IMR-90 (cell line): ENCODE measurements at regions not wholly inside any gene's neighbourhood (a gene's known extent, or its start where the extent isn't known, plus 50 kb on each side); places are given as distances from the start of the nearest gene placed in this dataset.
"Not testable (repeated sequence)": the region's sequence is repeated elsewhere in the genome, so short reads cannot be mapped to it uniquely, and the experiment has no call there.

Source experiments
- ATAC-seq: fragments of 200-7000 bp; cut with Tn5 transposase; 2 replicates; pipeline ENCODE4 v1.9.1; 2020; ENCODE audit warnings: low read depth, mild to moderate bottlenecking, moderate library complexity
- BruUV-seq: library from RNA; stranded (reverse); fragments of 400-500 nt; replicated peaks from 2 replicates; lab custom pipeline; 2021; lab: Mats Ljungman, UMichigan
- CTCF ChIA-PET: fragments of 300-600 bp; formaldehyde crosslinking; extraction: SDS; loops from one replicate; lab custom pipeline; 2021; ENCODE audit warnings: antibody characterized with exemption; lab: Yijun Ruan, JAX
- POLR2A ChIA-PET: fragments of 300-600 bp; sonication (Branson Sonifier 250); formaldehyde crosslinking; loops from one replicate; lab custom pipeline; 2022; ENCODE audit warnings: antibody characterized with exemption; ENCODE audit not compliant: unreplicated experiment; lab: Charles Lee
- DNase-seq: peaks from one replicate; pipeline ENCODE4 v3.0.0; 2013
- H2AFZ ChIP-seq: replicated peaks from 2 replicates; pipeline ENCODE3; 2013; ENCODE audit warnings: low read length, mild to moderate bottlenecking; ENCODE audit not compliant: poor library complexity
- H2AK5ac ChIP-seq: 2 replicates; pipeline ENCODE4 v1.6.1; 2013; ENCODE audit warnings: low read depth, low read length, inconsistent platforms
- H2AK9ac ChIP-seq: replicated peaks from 2 replicates; pipeline ENCODE3; 2013; ENCODE audit warnings: mild to moderate bottlenecking, low read depth, low read length, moderate library complexity; ENCODE audit not compliant: poor library complexity
- H2BK120ac ChIP-seq: 2 replicates; pipeline ENCODE4 v1.6.1; 2013; ENCODE audit warnings: low read depth, low read length, inconsistent platforms
- H2BK15ac ChIP-seq: 3 replicates; pipeline ENCODE4 v1.6.1; 2013; ENCODE audit warnings: low read depth, low read length, inconsistent platforms
- H2BK20ac ChIP-seq: 2 replicates; pipeline ENCODE4 v1.6.1; 2013; ENCODE audit warnings: low read depth, mild to moderate bottlenecking, inconsistent platforms, low read length, moderate library complexity
- H2BK5ac ChIP-seq: 2 replicates; pipeline ENCODE4 v1.6.1; 2013; ENCODE audit warnings: mild to moderate bottlenecking, low read depth, low read length, inconsistent platforms; ENCODE audit not compliant: poor library complexity, severe bottlenecking
- H3K14ac ChIP-seq: replicated peaks from 2 replicates; pipeline ENCODE4 v1.6.1; 2013; ENCODE audit warnings: low read depth, low read length, inconsistent platforms
- H3K18ac ChIP-seq: 2 replicates; pipeline ENCODE4 v1.6.1; 2013; ENCODE audit warnings: low read depth, low read length, control low read depth
- H3K23ac ChIP-seq: 2 replicates; pipeline ENCODE4 v1.6.1; 2013; ENCODE audit warnings: low read depth, low read length, inconsistent platforms
- H3K27ac ChIP-seq: 2 replicates; pipeline ENCODE4 v1.5.1; 2013; ENCODE audit warnings: mild to moderate bottlenecking, control low read depth, low read length; ENCODE audit not compliant: insufficient read depth
- H3K27me3 ChIP-seq: 2 replicates; pipeline ENCODE4 v1.6.1; 2013; ENCODE audit warnings: low read length; ENCODE audit not compliant: control insufficient read depth, insufficient read depth
- H3K36me3 ChIP-seq: 2 replicates; pipeline ENCODE4 v1.6.1; 2013; ENCODE audit warnings: low read length, mixed read lengths; ENCODE audit not compliant: control insufficient read depth, insufficient read depth
- H3K4ac ChIP-seq: 2 replicates; pipeline ENCODE4 v1.6.1; 2013; ENCODE audit warnings: low read depth, low read length, inconsistent platforms
- H3K4me1 ChIP-seq: 2 replicates; pipeline ENCODE4 v1.6.1; 2013; ENCODE audit warnings: low read length, mixed read lengths; ENCODE audit not compliant: control insufficient read depth, insufficient read depth
- H3K4me2 ChIP-seq: 2 replicates; pipeline ENCODE4 v1.6.1; 2013; ENCODE audit warnings: low read depth, mild to moderate bottlenecking, control low read depth, low read length, moderate library complexity
- H3K4me3 ChIP-seq: 2 replicates; pipeline ENCODE4 v1.5.1; 2013; ENCODE audit warnings: low read depth, mild to moderate bottlenecking, control low read depth, low read length, moderate library complexity; ENCODE audit not compliant: insufficient read depth
- H3K56ac ChIP-seq: 2 replicates; pipeline ENCODE4 v1.6.1; 2013; ENCODE audit warnings: low read length, inconsistent platforms; ENCODE audit not compliant: insufficient read depth; ENCODE audit errors: extremely low read depth
- H3K79me1 ChIP-seq, 2 experiments: 2 replicates each; pipeline ENCODE4 v1.6.1; 2013; ENCODE audit warnings: low read length in 2 of 2, inconsistent platforms in 1 of 2, low read depth in 1 of 2
- H3K9ac ChIP-seq: 2 replicates; pipeline ENCODE4 v1.6.1; 2013; ENCODE audit warnings: low read depth, low read length, control low read depth
- H3K9me1 ChIP-seq: 2 replicates; pipeline ENCODE4 v1.6.1; 2013; ENCODE audit warnings: low read length, inconsistent platforms; ENCODE audit not compliant: insufficient read depth
- H3K9me3 ChIP-seq: 2 replicates; pipeline ENCODE4 v1.6.1; 2013; ENCODE audit warnings: low read length; ENCODE audit not compliant: control insufficient read depth, insufficient read depth
- H4K20me1 ChIP-seq: 2 replicates; pipeline ENCODE4 v1.6.1; 2013; ENCODE audit warnings: low read length, inconsistent platforms; ENCODE audit not compliant: insufficient read depth
- H4K5ac ChIP-seq: 2 replicates; pipeline ENCODE4 v1.6.1; 2013; ENCODE audit warnings: mild to moderate bottlenecking, low read depth, low read length, control low read depth
- H4K8ac ChIP-seq, 2 experiments: 2 replicates each; pipeline ENCODE4 v1.6.1; 2013; ENCODE audit warnings: low read depth in 2 of 2, low read length in 2 of 2, control low read depth in 1 of 2, inconsistent platforms in 1 of 2
- H4K91ac ChIP-seq: 2 replicates; pipeline ENCODE4 v1.6.1; 2013; ENCODE audit warnings: low read depth, low read length, inconsistent platforms; ENCODE audit not compliant: insufficient read depth
- BHLHE40 ChIP-seq: fragments of 150-350 bp; IDR thresholded peaks from 2 replicates; pipeline ENCODE4 v1.6.1; 2016; ENCODE audit warnings: mild to moderate bottlenecking, low read depth, low read length
- MXI1 ChIP-seq: IDR thresholded peaks from 2 replicates; pipeline ENCODE4 v1.6.1; 2012; ENCODE audit warnings: low read depth, mild to moderate bottlenecking, low read length, moderate library complexity, borderline replicate concordance
- WGBS, 2 experiments: methylation state at CpG; one replicate each; pipeline versions ENCODE4 v1.1.5 to v1.1.7; 2013; ENCODE audit warnings: missing lambda C conversion rate in 2 of 2; ENCODE audit not compliant: insufficient read length in 1 of 2; ENCODE audit errors: extremely low coverage in 2 of 2; 5-methylcytosine and 5-hydroxymethylcytosine counted together
- dilution Hi-C: fragments of 300-500 bp; cut with HindIII; formaldehyde crosslinking; loops from one replicate; pipeline ENCODE4 v1.14.3; 2018; ENCODE audit warnings: low sequenced_read_pairs; ENCODE audit not compliant: unreplicated experiment
- in situ Hi-C: fragments of 300-500 bp; cut with MboI; formaldehyde crosslinking; loops from 3 replicates; pipeline ENCODE4 v1.14.3; 2019; ENCODE audit warnings: low sequenced_read_pairs, inconsistent platforms, mixed read lengths
- intact Hi-C: fragments of 100-400 bp; cut with micrococcal nuclease; formaldehyde crosslinking; loops from 2 replicates; pipeline ENCODE4 v1.10.0; 2022
- TF ChIP-seq, protein P1 (sequence below): fragments of 150-350 bp; IDR thresholded peaks from 2 replicates; pipeline ENCODE4 v1.6.1; 2017; ENCODE audit warnings: mild to moderate bottlenecking, antibody characterized with exemption, low read length, low read depth

DNA sequence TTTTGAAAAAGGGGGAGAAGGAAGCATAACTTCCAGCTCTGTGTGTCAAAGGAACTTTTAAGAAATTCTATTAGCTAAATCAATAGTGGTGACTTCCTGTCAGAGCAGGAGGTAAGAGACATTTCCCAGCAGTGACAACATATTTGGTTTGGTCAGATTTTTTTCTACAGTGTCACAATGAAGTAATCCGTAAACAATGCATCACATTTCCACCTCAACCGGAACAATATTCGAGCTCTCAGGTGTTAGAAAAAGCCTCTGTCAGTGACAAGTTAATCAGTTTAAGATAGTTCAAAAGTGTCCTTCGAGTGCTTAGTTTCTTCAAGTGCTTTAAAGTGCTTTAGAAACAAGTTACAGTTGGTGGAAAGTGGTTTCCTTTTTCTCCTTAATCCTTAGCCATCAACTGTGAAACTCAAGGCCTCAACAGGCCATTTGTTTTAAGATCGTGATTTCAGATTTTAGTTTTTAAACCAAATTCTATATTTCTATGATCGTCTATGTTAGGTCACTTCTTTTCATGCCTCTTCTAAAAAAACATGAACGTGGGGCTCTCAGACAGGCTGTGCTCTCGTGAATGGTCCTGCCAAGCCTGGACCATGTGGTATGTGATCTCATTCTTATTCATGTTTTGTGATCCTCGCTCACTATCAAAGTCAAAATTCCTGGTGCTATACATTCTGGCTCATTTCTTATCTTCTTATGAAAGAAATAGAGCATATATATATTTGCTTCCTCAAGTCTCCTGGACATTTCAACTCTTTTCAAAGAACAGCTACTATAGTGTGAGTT, 181.9 kb upstream of the HMHB1 start:
- no peak for TF ChIP-seq MXI1
- peak; percentile 33; the same call in 1 of the 2 replicates for TF ChIP-seq BHLHE40
- TF ChIP-seq, protein P1, sequence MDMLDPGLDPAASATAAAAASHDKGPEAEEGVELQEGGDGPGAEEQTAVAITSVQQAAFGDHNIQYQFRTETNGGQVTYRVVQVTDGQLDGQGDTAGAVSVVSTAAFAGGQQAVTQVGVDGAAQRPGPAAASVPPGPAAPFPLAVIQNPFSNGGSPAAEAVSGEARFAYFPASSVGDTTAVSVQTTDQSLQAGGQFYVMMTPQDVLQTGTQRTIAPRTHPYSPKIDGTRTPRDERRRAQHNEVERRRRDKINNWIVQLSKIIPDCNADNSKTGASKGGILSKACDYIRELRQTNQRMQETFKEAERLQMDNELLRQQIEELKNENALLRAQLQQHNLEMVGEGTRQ = peak; percentile 62
- Histone ChIP-seq H2AK5ac (no peak overlapping the region), H3K14ac (no peak overlapping the region), H3K36me3 (no peaks in the 10 kb centered on the region), H3K56ac (peak overlapping the region; percentile 27), H2BK15ac (peak overlapping the region; percentile 35; the same call in 1 of the 3 replicates), H3K4ac (no peak overlapping the region; the same call in 1 of the 2 replicates), H3K79me1 (no peaks in the 10 kb centered on the region), H3K9me1 (no peaks in the 10 kb centered on the region), H4K5ac (peak overlapping the region; percentile 50; the same call in 1 of the 2 replicates), H3K4me2 (peak overlapping the region; percentile 77; the same call in 1 of the 2 replicates), H4K91ac (no peak overlapping the region; the same call in 1 of the 2 replicates), H3K4me3 (no peak overlapping the region), H3K23ac (no peak overlapping the region), H4K20me1 (no peaks in the 10 kb centered on the region), H2AFZ (no peak overlapping the region), H2AK9ac (no peak overlapping the region), H3K9me3 (no peaks in the 10 kb centered on the region), H2BK120ac (peak overlapping the region; percentile 62; the same call in 1 of the 2 replicates), H3K4me1 (peaks cover 5% of the 10 kb centered on the region; the same call in 1 of the 2 replicates), H3K27ac (no peak overlapping the region), H2BK20ac (peak overlapping the region; percentile 40; the same call in 1 of the 2 replicates), H3K9ac (no peak overlapping the region; the same call in 1 of the 2 replicates), H2BK5ac (peak overlapping the region; percentile 70), H3K27me3 (no peaks in the 10 kb centered on the region), H3K18ac (peak overlapping the region; percentile 73; the same call in 1 of the 2 replicates), H4K8ac (peak overlapping the region; percentile 27 to 52; a peak in 3 of 4 replicates)
- no TSS peak for BruUV-seq
- WGBS, 2 experiments = no CpG with 5 or more reads among the region's 9 CpGs
- dilution Hi-C loops (no loop called here), in situ Hi-C loops (no loop called here), intact Hi-C loops (no loop called here)
- peak; percentile 89 for ATAC-seq
- POLR2A ChIA-PET = interaction anchor here (0.6 kb wide), 1 partner anchor 269 kb away, joined by 3 read pairs; no protein-coding TSS in a partner anchor
- DNase-seq = peak; percentile 86
- CTCF ChIA-PET = no interaction called here

DNA sequence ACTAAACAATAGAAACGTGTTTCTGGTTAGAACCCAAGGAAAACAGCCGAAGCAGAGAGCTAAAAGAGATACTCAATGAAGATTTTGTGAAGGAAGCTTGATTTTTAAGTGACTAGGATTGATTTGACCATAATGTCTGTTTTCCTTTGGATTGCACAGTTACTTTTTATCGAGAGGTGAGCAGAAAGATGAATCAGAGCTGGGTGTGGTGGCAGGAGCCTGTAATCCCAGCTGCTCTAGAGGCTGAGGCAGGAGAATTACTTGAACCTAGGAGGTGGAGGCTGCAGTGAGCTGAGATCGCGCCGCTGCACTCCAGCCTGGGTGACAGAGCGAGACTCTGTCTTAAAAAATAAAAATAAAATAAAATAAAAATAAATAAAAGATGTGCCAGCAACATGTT, 186.9 kb upstream of the HMHB1 start:
- H3K27ac ChIP-seq, dilution Hi-C loops, H2BK120ac ChIP-seq, H2AFZ ChIP-seq, H2AK5ac ChIP-seq, H2BK15ac ChIP-seq, CTCF ChIA-PET, H3K9me3 ChIP-seq, intact Hi-C loops, H3K79me1 ChIP-seq, ATAC-seq, H4K91ac ChIP-seq, H3K9me1 ChIP-seq, H4K20me1 ChIP-seq, H3K36me3 ChIP-seq, H4K5ac ChIP-seq, H2AK9ac ChIP-seq, H3K9ac ChIP-seq, H3K4me1 ChIP-seq, POLR2A ChIA-PET, H4K8ac ChIP-seq, H2BK5ac ChIP-seq, DNase-seq, H3K56ac ChIP-seq, H3K4me3 ChIP-seq, H3K27me3 ChIP-seq, H3K4me2 ChIP-seq, H3K14ac ChIP-seq, H3K4ac ChIP-seq, in situ Hi-C loops, H3K23ac ChIP-seq, H3K18ac ChIP-seq, BruUV-seq, H2BK20ac ChIP-seq: not testable (repeated sequence)
- 45% methylated on average over 3 of the region's 7 CpGs; no CpG with 5 or more reads in 1 of the 2 experiments for WGBS, 2 experiments
